T-cell (primary cell): ENCODE measurements at regions not wholly inside any gene's neighbourhood (a gene's known extent, or its start where the extent isn't known, plus 50 kb on each side); places are given as distances from the start of the nearest gene placed in this dataset.
"Not testable (repeated sequence)": the region's sequence is repeated elsewhere in the genome, so short reads cannot be mapped to it uniquely, and the experiment has no call there.

Experiments used
- ATAC-seq, 4 experiments: fragments of 200-7000 bp in 3 of 4; fragments of 150-1000 bp in 1 of 4; cut with Tn5 transposase; replicated peaks in 1 of 4; 1 replicate in 3 of 4; 2 replicates in 1 of 4; pipeline ENCODE4 v1.10.0; 2021; ENCODE audit warnings: moderate library complexity in 3 of 4, mild to moderate bottlenecking in 2 of 4, moderate number of reproducible peaks in 1 of 4
- CTCF ChIA-PET, 2 donors: fragments of 300-600 bp; sonication (Branson Sonifier 250); formaldehyde crosslinking; loops; one replicate each; lab custom pipeline; 2022; ENCODE audit warnings: antibody characterized with exemption in 2 of 2; lab: Charles Lee
- POLR2A ChIA-PET, 2 donors: fragments of 300-600 bp; sonication (Branson Sonifier 250); formaldehyde crosslinking; loops; one replicate each; lab custom pipeline; 2022; ENCODE audit warnings: antibody characterized with exemption in 2 of 2; lab: Charles Lee
- DNase-seq, 35 experiments: peaks; one replicate each; pipeline versions ENCODE4 v3.0.0 to v3.0.0-alpha.2; 2013 to 2023
- H3K27ac ChIP-seq: one replicate; pipeline ENCODE4 v1.5.1; 2013; ENCODE audit warnings: low read length
- H3K27me3 ChIP-seq, 2 experiments: replicated peaks in 1 of 2; 1 replicate in 1 of 2; 2 replicates in 1 of 2; pipeline versions ENCODE4 v1.6.1 to v1.7.0; 2013; ENCODE audit warnings: low read length in 1 of 2, mixed read lengths in 1 of 2; ENCODE audit not compliant: control insufficient read depth in 2 of 2, insufficient read depth in 2 of 2; ENCODE audit errors: extremely low read depth in 1 of 2
- H3K36me3 ChIP-seq, 2 donors: 1 replicate in 1 of 2; 2 replicates in 1 of 2; pipeline versions ENCODE4 v1.6.1 to v1.7.0; 2013; ENCODE audit warnings: low read length in 1 of 2; ENCODE audit not compliant: control insufficient read depth in 2 of 2, insufficient read depth in 1 of 2; ENCODE audit errors: extremely low read depth in 1 of 2
- H3K4me1 ChIP-seq, 2 experiments: 1 replicate in 1 of 2; 2 replicates in 1 of 2; pipeline versions ENCODE4 v1.6.1 to v1.7.0; 2013; ENCODE audit warnings: low read length in 2 of 2, mixed read lengths in 1 of 2; ENCODE audit not compliant: insufficient read depth in 2 of 2, control insufficient read depth in 1 of 2; ENCODE audit errors: extremely low read depth in 1 of 2
- H3K4me3 ChIP-seq, 2 donors: 1 replicate in 1 of 2; 2 replicates in 1 of 2; pipeline versions ENCODE4 v1.5.1 to v1.7.0; 2013; ENCODE audit warnings: mild to moderate bottlenecking in 2 of 2, low read length in 1 of 2, moderate library complexity in 1 of 2; ENCODE audit not compliant: control insufficient read depth in 1 of 2; ENCODE audit errors: extremely low read depth in 1 of 2
- H3K9me3 ChIP-seq: 2 replicates; pipeline ENCODE4 v1.7.0; 2013
- H3K27ac Mint-ChIP-seq, 2 donors: one replicate each; pipeline ENCODE4 v1.8.0; 2020 to 2021; ENCODE audit warnings: mild to moderate bottlenecking in 2 of 2, mixed read lengths in 2 of 2
- H3K27me3 Mint-ChIP-seq, 2 donors: one replicate each; pipeline ENCODE4 v1.8.0; 2021 to 2022; ENCODE audit warnings: mixed read lengths in 2 of 2
- H3K36me3 Mint-ChIP-seq: one replicate; pipeline ENCODE4 v1.8.0; 2021; ENCODE audit warnings: mixed read lengths
- H3K4me1 Mint-ChIP-seq, 3 donors: one replicate each; pipeline ENCODE4 v1.8.0; 2020 to 2022; ENCODE audit warnings: mixed read lengths in 3 of 3, mild to moderate bottlenecking in 1 of 3
- H3K4me3 Mint-ChIP-seq, 3 donors: one replicate each; pipeline ENCODE4 v1.8.0; 2020 to 2022; ENCODE audit warnings: mild to moderate bottlenecking in 3 of 3, mixed read lengths in 3 of 3, moderate library complexity in 3 of 3
- H3K9me3 Mint-ChIP-seq, 3 donors: one replicate each; pipeline ENCODE4 v1.8.0; 2020 to 2022; ENCODE audit warnings: mixed read lengths in 3 of 3
- WGBS: methylation state at CpG from one replicate; pipeline ENCODE4 v1.1.5; 2013; ENCODE audit warnings: missing lambda C conversion rate; ENCODE audit not compliant: insufficient coverage; 5-methylcytosine and 5-hydroxymethylcytosine counted together

GRCh38 chr3:26293329-26293844, 329.2 kb upstream of the LRRC3B start:
- Histone ChIP-seq H3K36me3 (no peaks in the 10 kb centered on the region), H3K27ac (no peak overlapping the region), H3K4me1 (no peaks in the 10 kb centered on the region), H3K27me3 (no peaks in the 10 kb centered on the region), H3K4me3 (no peak overlapping the region), H3K9me3 (no peaks in the 10 kb centered on the region)
- ChIA-PET CTCF (no interaction called here), POLR2A (no interaction called here)
- H3K36me3 Mint-ChIP-seq = no peaks in the 10 kb centered on the region
- ATAC-seq (no peak), DNase-seq (no peak)
- no peak overlapping the region for H3K27ac Mint-ChIP-seq
- no peaks in the 10 kb centered on the region for H3K27me3 Mint-ChIP-seq
- no peaks in the 10 kb centered on the region for H3K4me1 Mint-ChIP-seq
- no peak overlapping the region for H3K4me3 Mint-ChIP-seq
- H3K9me3 Mint-ChIP-seq = peaks cover 5 to 17% (median 12%) of the 10 kb centered on the region in 3 donors

DNA sequence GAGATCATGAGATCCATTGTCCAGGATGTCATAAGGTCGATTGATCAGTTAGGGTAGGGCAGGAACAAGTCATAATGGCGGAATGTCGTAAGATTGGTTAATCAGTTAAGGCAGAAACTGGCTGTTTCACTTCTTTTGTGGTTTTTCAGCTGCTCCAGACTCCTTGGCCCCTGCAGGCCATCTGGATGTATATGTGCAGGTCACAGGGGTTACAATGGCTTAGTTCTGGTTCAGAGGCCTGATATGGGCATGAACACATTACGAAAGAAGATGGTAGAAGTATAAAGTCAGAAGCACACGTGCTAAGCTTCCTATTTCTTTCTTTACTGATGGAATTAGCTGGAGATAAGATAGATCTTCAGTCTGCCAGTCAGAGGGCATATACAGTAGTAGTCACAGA, 315.4 kb upstream of the LRRC3B start:
- Mint-ChIP-seq H3K9me3 (peaks cover 13 to 40% (median 18%) of the 10 kb centered on the region in 3 donors), H3K27ac (no peak overlapping the region), H3K4me1 (no peaks in the 10 kb centered on the region), H3K4me3 (no peak overlapping the region), H3K36me3 (no peaks in the 10 kb centered on the region), H3K27me3 (no peaks in the 10 kb centered on the region)
- DNase-seq (no peak), ATAC-seq (no peak)
- Histone ChIP-seq H3K27ac (no peak overlapping the region), H3K4me3 (no peak overlapping the region), H3K27me3 (no peaks in the 10 kb centered on the region), H3K9me3 (no peaks in the 10 kb centered on the region), H3K36me3 (no peaks in the 10 kb centered on the region), H3K4me1 (no peaks in the 10 kb centered on the region)
- 63% methylated on average over 3 of the region's 5 CpGs for WGBS
- ChIA-PET POLR2A (interaction anchor here in 1 of 2 donors (0.6 kb wide), 1 partner anchor 34 kb away, joined by 5 read pairs; no protein-coding TSS in a partner anchor), CTCF (no interaction called here)

DNA sequence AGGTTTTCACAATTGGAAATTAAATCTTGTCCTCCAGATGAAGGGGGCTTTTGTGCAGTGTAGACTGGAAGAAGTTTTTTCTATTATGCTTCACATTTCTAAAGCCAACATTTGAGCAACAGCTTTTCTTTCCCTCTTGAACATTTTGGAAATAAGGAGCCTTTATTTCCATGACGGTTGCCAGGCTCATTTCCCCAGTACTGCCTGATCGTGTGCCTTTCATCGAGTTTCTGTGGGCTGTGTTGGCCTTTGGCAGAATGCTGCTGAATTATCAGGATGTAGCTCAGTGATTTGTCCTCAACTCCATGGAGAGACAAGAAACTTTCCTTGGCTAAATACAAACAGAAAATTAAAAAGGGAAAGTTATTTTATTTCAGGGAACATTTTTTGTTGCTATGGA, 314.8 kb upstream of the LRRC3B start:
- CTCF ChIA-PET = no interaction called here
- no peak overlapping the region for H3K27ac Mint-ChIP-seq
- no peaks in the 10 kb centered on the region for H3K4me1 Mint-ChIP-seq
- H3K4me3 Mint-ChIP-seq = no peak overlapping the region
- Histone ChIP-seq H3K9me3 (no peaks in the 10 kb centered on the region), H3K36me3 (no peaks in the 10 kb centered on the region), H3K4me3 (no peak overlapping the region), H3K4me1 (no peaks in the 10 kb centered on the region), H3K27me3 (no peaks in the 10 kb centered on the region), H3K27ac (no peak overlapping the region)
- POLR2A ChIA-PET = interaction anchor here in 1 of 2 donors (0.6 kb wide), 1 partner anchor 34 kb away, joined by 5 read pairs; no protein-coding TSS in a partner anchor
- no peaks in the 10 kb centered on the region for H3K27me3 Mint-ChIP-seq
- H3K9me3 Mint-ChIP-seq = peaks cover 13 to 45% (median 19%) of the 10 kb centered on the region in 3 donors
- DNase-seq (no peak), ATAC-seq (no peak)
- H3K36me3 Mint-ChIP-seq = no peaks in the 10 kb centered on the region
- WGBS = no CpG with 5 or more reads among the region's 3 CpGs

- Mint-ChIP-seq H3K4me3 (no peak overlapping the region), H3K36me3 (no peaks in the 10 kb centered on the region), H3K4me1 (no peaks in the 10 kb centered on the region), H3K9me3 (peaks cover 13 to 42% (median 15%) of the 10 kb centered on the region in 3 donors), H3K27me3 (no peaks in the 10 kb centered on the region), H3K27ac (no peak overlapping the region)
- H3K4me1 ChIP-seq = no peaks in the 10 kb centered on the region
- H3K27ac ChIP-seq = no peak overlapping the region
- ChIA-PET POLR2A (no interaction called here), CTCF (no interaction called here)
- no peaks in the 10 kb centered on the region for H3K9me3 ChIP-seq
- H3K27me3 ChIP-seq = no peaks in the 10 kb centered on the region
- ATAC-seq (no peak), DNase-seq (no peak)
- no peak overlapping the region for H3K4me3 ChIP-seq
- 83% methylated on average over 3 of the region's 3 CpGs for WGBS
- H3K36me3 ChIP-seq = no peaks in the 10 kb centered on the region
These were observed 314.1 kb upstream of the LRRC3B start for GRCh38 chr3:26308454-26308853.

- H3K9me3 ChIP-seq, H3K4me1 ChIP-seq, H3K27me3 ChIP-seq, H3K36me3 Mint-ChIP-seq, CTCF ChIA-PET, H3K27ac Mint-ChIP-seq, DNase-seq, H3K27ac ChIP-seq, H3K4me1 Mint-ChIP-seq, H3K4me3 ChIP-seq, ATAC-seq, POLR2A ChIA-PET, H3K27me3 Mint-ChIP-seq, H3K36me3 ChIP-seq, H3K4me3 Mint-ChIP-seq: not testable (repeated sequence)
- WGBS = 38% methylated on average over 1 of the region's 1 CpG
- H3K9me3 Mint-ChIP-seq = peaks cover 13 to 36% (median 17%) of the 10 kb centered on the region in 3 donors
These were observed 313.0 kb upstream of the LRRC3B start for GRCh38 chr3:26309536-26309935.

DNA sequence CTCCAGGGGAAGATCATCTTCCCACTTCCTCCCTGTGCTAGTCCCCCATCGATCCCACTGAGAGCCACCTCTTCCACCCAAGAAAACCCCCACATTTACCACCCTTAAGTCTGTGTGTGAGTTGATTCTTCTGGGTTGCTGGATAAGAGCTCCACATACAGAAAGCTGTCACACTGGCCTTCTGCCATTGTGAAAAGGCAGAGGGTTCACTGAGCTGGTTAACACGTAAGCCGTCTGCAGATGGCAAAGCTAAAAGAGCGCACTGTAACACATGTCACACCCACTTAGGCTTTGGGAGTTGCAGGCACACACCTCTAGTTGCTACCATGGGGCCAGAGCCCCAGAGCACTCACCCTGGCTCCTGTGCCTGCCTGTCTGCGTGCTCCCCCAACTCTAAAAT, 309.8 kb upstream of the LRRC3B start:
- CTCF ChIA-PET = no interaction called here
- 91% methylated on average over 4 of the region's 5 CpGs for WGBS
- Mint-ChIP-seq H3K4me1 (no peaks in the 10 kb centered on the region), H3K4me3 (no peak overlapping the region), H3K27ac (no peak overlapping the region), H3K27me3 (no peaks in the 10 kb centered on the region), H3K9me3 (peaks cover 22 to 37% (median 23%) of the 10 kb centered on the region in 3 donors), H3K36me3 (no peaks in the 10 kb centered on the region)
- Histone ChIP-seq H3K4me1 (no peaks in the 10 kb centered on the region), H3K27me3 (no peaks in the 10 kb centered on the region), H3K36me3 (no peaks in the 10 kb centered on the region), H3K4me3 (no peak overlapping the region), H3K27ac (no peak overlapping the region), H3K9me3 (no peaks in the 10 kb centered on the region)
- DNase-seq (no peak), ATAC-seq (no peak)
- POLR2A ChIA-PET = no interaction called here

- POLR2A ChIA-PET = no interaction called here
- H3K4me1 ChIP-seq = no peaks in the 10 kb centered on the region
- no peak overlapping the region for H3K27ac Mint-ChIP-seq
- no peaks in the 10 kb centered on the region for H3K36me3 ChIP-seq
- DNase-seq (no peak), ATAC-seq (no peak)
- H3K27me3 ChIP-seq = no peaks in the 10 kb centered on the region
- no peak overlapping the region for H3K4me3 Mint-ChIP-seq
- H3K9me3 Mint-ChIP-seq = peaks cover 20 to 32% (median 22%) of the 10 kb centered on the region in 3 donors
- H3K9me3 ChIP-seq = no peaks in the 10 kb centered on the region
- CTCF ChIA-PET = no interaction called here
- H3K27me3 Mint-ChIP-seq = no peaks in the 10 kb centered on the region
- H3K36me3 Mint-ChIP-seq = no peaks in the 10 kb centered on the region
- H3K4me1 Mint-ChIP-seq = no peaks in the 10 kb centered on the region
- H3K4me3 ChIP-seq = no peak overlapping the region
- no peak overlapping the region for H3K27ac ChIP-seq
These were observed 306.1 kb upstream of the LRRC3B start for GRCh38 chr3:26316472-26316871.
